ENCODE measurements at regions not wholly inside any gene's neighbourhood (a gene's known extent, or its start where the extent isn't known, plus 50 kb on each side); places are given as distances from the start of the nearest gene placed in this dataset.

- TF ChIP-seq THRB (CRISPR knock-in tag; conservative IDR thresholded peaks at IDR 0.05) = no peak
- TF ChIP-seq CHD2 (IDR thresholded peaks at IDR 0.05; ENCODE audit: low read depth, low read length) = no peak
- no peak for TF ChIP-seq ARID3B (CRISPR knock-in tag; IDR thresholded peaks at IDR 0.05; ENCODE audit: borderline replicate concordance)
- no peak for TF ChIP-seq TFAP4 (CRISPR knock-in tag; IDR thresholded peaks at IDR 0.05; ENCODE audit: borderline replicate concordance)
- TF ChIP-seq NR2C2 (CRISPR knock-in tag; IDR thresholded peaks at IDR 0.05) = no peak
- no peak for TF ChIP-seq NR2C2 (tag; IDR thresholded peaks at IDR 0.05)
- TF ChIP-seq ZNF644 (tag; IDR thresholded peaks at IDR 0.05; ENCODE audit: low read depth) = no peak
These were observed 462.9 kb upstream of the USP15 start (continued) for GRCh38 chr12:61797266-61797665.

GRCh38 chr12:61798778-61799177 is 461.4 kb upstream of the USP15 start:
- FAIRE-seq = no peak
- H3K4me3 ChIP-seq = no peak overlapping the region
- no peaks in the 10 kb centered on the region for H4K20me1 ChIP-seq (replicated peaks; ENCODE audit: control insufficient read depth, insufficient read depth, low read length)
- H3K27ac ChIP-seq (ENCODE audit: extremely low read depth, low read depth, low read length) = no peak overlapping the region
- H3K9me1 ChIP-seq (ENCODE audit: control insufficient read depth, insufficient read depth, low read length) = no peaks in the 10 kb centered on the region
- ChIA-PET CTCF (ENCODE audit: low intra/inter-chr PET ratio) (no interaction called here), POLR2A (no interaction called here)
- no TSS peak for BruUV-seq (replicated peaks)
- no peak for ATAC-seq
- no peaks in the 10 kb centered on the region for H3K9me3 ChIP-seq (replicated peaks; ENCODE audit: control insufficient read depth, insufficient read depth, low read depth, low read length)
- H3K27me3 ChIP-seq (ENCODE audit: control insufficient read depth in 2 of 2, insufficient read depth in 2 of 2, low read length in 2 of 2) = no peaks in the 10 kb centered on the region
- H3K9ac ChIP-seq (ENCODE audit: insufficient read depth in 1 of 2, low read depth in 2 of 2, low read length in 2 of 2) = no peak overlapping the region
- H3K4me1 ChIP-seq (replicated peaks in 1 of 2; ENCODE audit: control insufficient read depth in 2 of 2, insufficient read depth in 2 of 2, low read length in 2 of 2) = no peaks in the 10 kb centered on the region
- no peak for DNase-seq (ENCODE audit: extremely low read depth in 1 of 4, low spot score in 3 of 4)
- in situ Hi-C loops (cut with MboI) = no loop called here
- no peaks in the 10 kb centered on the region for H3K36me3 ChIP-seq (ENCODE audit: control insufficient read depth, insufficient read depth, low read length)
- intact Hi-C loops (cut with micrococcal nuclease) = no loop called here
- no peaks in the 10 kb centered on the region for H3K79me2 ChIP-seq (ENCODE audit: control insufficient read depth, insufficient read depth, low read length)
- no peak overlapping the region for H2AFZ ChIP-seq (ENCODE audit: low read depth, low read length)
- H3K4me2 ChIP-seq (ENCODE audit: insufficient read depth, low read length) = no peak overlapping the region
- TF ChIP-seq CEBPB (tag; IDR thresholded peaks at IDR 0.05) (no peak), IRF9 (tag; IDR thresholded peaks at IDR 0.05) (no peak), MEIS2 (IDR thresholded peaks at IDR 0.05; ENCODE audit: partially characterized antibody) (no peak), ZNF75A (CRISPR knock-in tag; IDR thresholded peaks at IDR 0.05) (no peak), DMBX1 (CRISPR knock-in tag; IDR thresholded peaks at IDR 0.05; ENCODE audit: borderline replicate concordance) (no peak), ZBTB33 (CRISPR knock-in tag; IDR thresholded peaks at IDR 0.05) (no peak), YBX1 (IDR thresholded peaks at IDR 0.05) (no peak), THRA (IDR thresholded peaks at IDR 0.05) (no peak)

Data from K562 (cell line).